H1 (cell line): ENCODE measurements at regions not wholly inside any gene's neighbourhood (a gene's known extent, or its start where the extent isn't known, plus 50 kb on each side); places are given as distances from the start of the nearest gene placed in this dataset.

Source experiments
- CTCF ChIA-PET: fragments of 300-600 bp; sonication (Branson Sonifier 250); formaldehyde crosslinking; loops from one replicate; lab custom pipeline; 2021; ENCODE audit not compliant: partially characterized antibody; lab: Charles Lee
- POLR2A ChIA-PET: fragments of 300-600 bp; sonication (Branson Sonifier 250); formaldehyde crosslinking; loops from one replicate; lab custom pipeline; 2021; ENCODE audit warnings: inconsistent platforms; ENCODE audit not compliant: partially characterized antibody; lab: Charles Lee
- DNase-seq, 2 experiments: peaks; one replicate each; pipeline versions ENCODE4 v3.0.0 to v3.0.0-alpha.2; 2010 to 2022; ENCODE audit warnings: low spot score in 2 of 2, low read depth in 1 of 2, mixed read lengths in 1 of 2
- FAIRE-seq: peaks from 2 replicates; lab custom pipeline; 2011; peaks lifted over from hg19 to GRCh38; lab: Jason Lieb, UNC
- H2AFZ ChIP-seq: 2 replicates; pipeline ENCODE4 v1.8.1; 2012; ENCODE audit warnings: low read length, inconsistent platforms
- H2AK5ac ChIP-seq: 2 replicates; pipeline ENCODE4 v1.6.1; 2013; ENCODE audit warnings: low read depth, low read length
- H2BK120ac ChIP-seq: replicated peaks from 2 replicates; pipeline ENCODE3; 2013; ENCODE audit warnings: low read depth, low read length, inconsistent platforms
- H2BK12ac ChIP-seq: 2 replicates; pipeline ENCODE4 v1.6.1; 2013; ENCODE audit warnings: low read depth, low read length
- H2BK15ac ChIP-seq: 2 replicates; pipeline ENCODE4 v1.6.1; 2013; ENCODE audit warnings: low read length
- H2BK20ac ChIP-seq: 2 replicates; pipeline ENCODE4 v1.6.1; 2013; ENCODE audit warnings: low read length
- H2BK5ac ChIP-seq: 2 replicates; pipeline ENCODE4 v1.6.1; 2013; ENCODE audit warnings: low read depth, low read length
- H3K14ac ChIP-seq: 2 replicates; pipeline ENCODE4 v1.6.1; 2013; ENCODE audit warnings: inconsistent platforms; ENCODE audit not compliant: insufficient read length
- H3K18ac ChIP-seq: 2 replicates; pipeline ENCODE4 v1.6.1; 2013; ENCODE audit warnings: low read length; ENCODE audit errors: extremely low read depth
- H3K23ac ChIP-seq: 2 replicates; pipeline ENCODE4 v1.6.1; 2013; ENCODE audit warnings: inconsistent platforms; ENCODE audit not compliant: insufficient read length
- H3K23me2 ChIP-seq: 2 replicates; pipeline ENCODE4 v1.6.1; 2013; ENCODE audit warnings: low read depth, low read length
- H3K27ac ChIP-seq: 2 replicates; pipeline ENCODE4 v1.6.1; 2011; ENCODE audit warnings: low read depth, low read length, inconsistent platforms
- H3K27me3 ChIP-seq, 4 experiments: replicated peaks in 1 of 4; 1 replicate in 1 of 4; 2 replicates in 3 of 4; pipeline versions ENCODE4 v1.6.1 to v1.8.1; 2011 to 2013; ENCODE audit warnings: low read length in 3 of 4, mild to moderate bottlenecking in 3 of 4, inconsistent platforms in 2 of 4, mixed read lengths in 2 of 4, moderate library complexity in 1 of 4; ENCODE audit not compliant: control insufficient read depth in 3 of 4, insufficient read depth in 3 of 4; ENCODE audit errors: extremely low read depth in 1 of 4
- H3K36me3 ChIP-seq, 4 experiments: 2 replicates each; pipeline versions ENCODE4 v1.6.1 to v1.8.1; 2011 to 2013; ENCODE audit warnings: mild to moderate bottlenecking in 4 of 4, low read length in 3 of 4, moderate library complexity in 2 of 4, control low read depth in 1 of 4, inconsistent platforms in 1 of 4; ENCODE audit not compliant: insufficient read depth in 4 of 4, control insufficient read depth in 2 of 4
- H3K4ac ChIP-seq: replicated peaks from 2 replicates; pipeline ENCODE3; 2013; ENCODE audit warnings: low read length, low read depth, mixed read lengths, inconsistent platforms; ENCODE audit not compliant: insufficient read length
- H3K4me1 ChIP-seq, 4 experiments: replicated peaks in 1 of 4; 1 replicate in 1 of 4; 2 replicates in 3 of 4; pipeline versions ENCODE4 v1.6.1 to v1.8.1; 2011 to 2013; ENCODE audit warnings: low read length in 3 of 4, inconsistent platforms in 2 of 4, mixed read lengths in 1 of 4; ENCODE audit not compliant: insufficient read depth in 4 of 4, control insufficient read depth in 3 of 4
- H3K4me2 ChIP-seq, 2 experiments: 2 replicates each; pipeline versions ENCODE4 v1.6.1 to v1.8.1; 2011 to 2013; ENCODE audit warnings: low read depth in 2 of 2, low read length in 2 of 2, control low read depth in 1 of 2, inconsistent platforms in 1 of 2, mild to moderate bottlenecking in 1 of 2; ENCODE audit not compliant: insufficient read depth in 1 of 2
- H3K4me3 ChIP-seq, 4 experiments: fragments of 200-600, 300-600 bp in 1 of 4; sonication (generic), shearing (Covaris generic), sonication (Bioruptor Twin) in 1 of 4; 2 replicates each; pipeline versions ENCODE4 v1.5.1 to v1.8.1; 2011 to 2016; ENCODE audit warnings: low read length in 4 of 4, low read depth in 3 of 4, control low read depth in 2 of 4, inconsistent platforms in 2 of 4, mild to moderate bottlenecking in 2 of 4, mixed read lengths in 1 of 4, moderate library complexity in 1 of 4; ENCODE audit not compliant: insufficient read depth in 2 of 4; ENCODE audit errors: extremely low read depth in 1 of 4
- H3K56ac ChIP-seq: replicated peaks from 2 replicates; pipeline ENCODE3; 2013; ENCODE audit warnings: low read depth, mild to moderate bottlenecking, mixed read lengths, low read length, inconsistent platforms; ENCODE audit not compliant: insufficient read length
- H3K79me1 ChIP-seq: 2 replicates; pipeline ENCODE4 v1.6.1; 2013; ENCODE audit warnings: low read depth, low read length, control low read depth
- H3K79me2 ChIP-seq, 2 experiments: 2 replicates each; pipeline versions ENCODE4 v1.6.1 to v1.8.1; 2012 to 2013; ENCODE audit warnings: low read length in 2 of 2, mild to moderate bottlenecking in 2 of 2, inconsistent platforms in 1 of 2; ENCODE audit not compliant: insufficient read depth in 2 of 2, control insufficient read depth in 1 of 2
- H3K9ac ChIP-seq, 4 experiments: replicated peaks in 1 of 4; 1 replicate in 1 of 4; 2 replicates in 3 of 4; pipeline versions ENCODE4 v1.6.1 to v1.8.1; 2011 to 2013; ENCODE audit warnings: low read depth in 3 of 4, low read length in 3 of 4, control low read depth in 2 of 4, mild to moderate bottlenecking in 2 of 4, moderate library complexity in 2 of 4, inconsistent platforms in 1 of 4; ENCODE audit errors: extremely low read depth in 1 of 4
- H3K9me3 ChIP-seq, 2 experiments: 2 replicates each; pipeline versions ENCODE4 v1.6.1 to v1.8.1; 2012 to 2013; ENCODE audit warnings: mild to moderate bottlenecking in 2 of 2, moderate library complexity in 2 of 2, control low read depth in 1 of 2, inconsistent platforms in 1 of 2, low read depth in 1 of 2, low read length in 1 of 2, mixed read lengths in 1 of 2; ENCODE audit not compliant: insufficient read depth in 2 of 2
- H4K20me1 ChIP-seq, 2 experiments: replicated peaks in 1 of 2; 2 replicates each; pipeline versions ENCODE3 to v1.8.1; 2011 to 2013; ENCODE audit warnings: inconsistent platforms in 2 of 2, low read length in 2 of 2, mild to moderate bottlenecking in 1 of 2; ENCODE audit not compliant: insufficient read depth in 2 of 2, control insufficient read depth in 1 of 2
- H4K5ac ChIP-seq: 2 replicates; pipeline ENCODE4 v1.6.1; 2013; ENCODE audit warnings: low read length, low read depth, mixed read lengths, inconsistent platforms; ENCODE audit not compliant: insufficient read length
- H4K8ac ChIP-seq: 2 replicates; pipeline ENCODE4 v1.8.0; 2013; ENCODE audit warnings: mild to moderate bottlenecking, moderate library complexity, low read length, inconsistent platforms; ENCODE audit not compliant: insufficient read depth; ENCODE audit errors: extremely low read depth
- H4K91ac ChIP-seq: replicated peaks from 2 replicates; pipeline ENCODE3; 2013; ENCODE audit warnings: low read length, mixed read lengths, inconsistent platforms; ENCODE audit not compliant: insufficient read length
- EGR1 ChIP-seq: IDR thresholded peaks from 2 replicates; pipeline ENCODE4 v1.6.1; 2011; ENCODE audit warnings: low read depth, low read length, borderline replicate concordance
- HDAC2 ChIP-seq, 2 experiments: fragments of 300-600 bp in 1 of 2; sonication (generic) in 1 of 2; IDR thresholded peaks; 2 replicates each; pipeline ENCODE4 v1.6.1; 2011 to 2012; ENCODE audit warnings: low read depth in 2 of 2, low read length in 2 of 2, mild to moderate bottlenecking in 2 of 2, moderate library complexity in 2 of 2, borderline replicate concordance in 1 of 2, inconsistent platforms in 1 of 2
- KDM5A ChIP-seq: fragments of 200-600 bp; IDR thresholded peaks from 2 replicates; pipeline ENCODE4 v1.7.1; 2012; ENCODE audit warnings: mild to moderate bottlenecking, low read length, inconsistent platforms, mixed read lengths
- POLR2A ChIP-seq, 2 experiments: IDR thresholded peaks; 1 replicate in 1 of 2; 2 replicates in 1 of 2; pipeline ENCODE4 v1.6.1; 2011; ENCODE audit warnings: low read depth in 2 of 2, low read length in 2 of 2, mild to moderate bottlenecking in 2 of 2; ENCODE audit errors: control extremely low read depth in 1 of 2
- POU5F1 ChIP-seq: IDR thresholded peaks from 2 replicates; pipeline ENCODE4 v1.6.1; 2011; ENCODE audit warnings: low read depth, mild to moderate bottlenecking, low read length, moderate library complexity
- WGBS, 2 experiments: shearing (Covaris generic) in 1 of 2; methylation state at CpG; one replicate each; pipeline versions ENCODE4 v1.1.6 to v1.1.7; 2013 to 2015; ENCODE audit warnings: low lambda C conversion rate in 2 of 2, mixed read lengths in 2 of 2, inconsistent platforms in 1 of 2, low coverage in 1 of 2, missing lambda C conversion rate in 1 of 2; ENCODE audit not compliant: insufficient replicate concordance in 2 of 2, insufficient coverage in 1 of 2, insufficient read length in 1 of 2; ENCODE audit errors: extremely low coverage in 1 of 2, missing lambda C conversion rate in 1 of 2; 5-methylcytosine and 5-hydroxymethylcytosine counted together

- no peak overlapping the region for H2BK20ac ChIP-seq
- H4K20me1 ChIP-seq: no peaks in the 10 kb centered on the region
- H3K56ac ChIP-seq: no peak overlapping the region
- TF ChIP-seq EGR1 (no peak), HDAC2 (IDR thresholded peaks at IDR 0.05; ENCODE audit: borderline replicate concordance in 1 of 2, low read depth in 2 of 2, low read length in 2 of 2) (no peak), POU5F1 (no peak), KDM5A (no peak), POLR2A (IDR thresholded peaks at IDR 0.05; ENCODE audit: control extremely low read depth in 1 of 2, low read depth in 2 of 2, low read length in 2 of 2) (no peak)
- FAIRE-seq: no peak
- H3K36me3 ChIP-seq: no peaks in the 10 kb centered on the region
- H3K27ac ChIP-seq: no peak overlapping the region
- no peaks in the 10 kb centered on the region for H3K9me3 ChIP-seq
- no peaks in the 10 kb centered on the region for H3K23me2 ChIP-seq
- H3K27me3 ChIP-seq: no peaks in the 10 kb centered on the region
- no peak overlapping the region for H3K23ac ChIP-seq
- H3K4me3 ChIP-seq: no peak overlapping the region
- H2BK120ac ChIP-seq: no peak overlapping the region
- H3K4me2 ChIP-seq: 0 out of 4 replicates have a peak overlapping the region, but pooled peaks of 1 of the 2 experiments have one; percentile 16
- H2BK5ac ChIP-seq: no peak overlapping the region
- H3K4ac ChIP-seq: no peak overlapping the region
- H4K8ac ChIP-seq: no peak overlapping the region
- H2AFZ ChIP-seq: no peak overlapping the region
- peaks cover 0 to 17% (median 7%) of the 10 kb centered on the region in 4 experiments; a peak in 5 of 7 replicates for H3K4me1 ChIP-seq
- H3K79me1 ChIP-seq: no peaks in the 10 kb centered on the region
- H2BK12ac ChIP-seq: no peak overlapping the region
- H3K9ac ChIP-seq: no peak overlapping the region
- no peak for DNase-seq
- H2BK15ac ChIP-seq: no peak overlapping the region
- H4K91ac ChIP-seq: no peak overlapping the region
- no peak overlapping the region for H3K18ac ChIP-seq
- POLR2A ChIA-PET: no interaction called here
- CTCF ChIA-PET: interaction anchor here (0.6 kb wide), 1 partner anchor 229 kb away, joined by 3 read pairs; no protein-coding TSS in a partner anchor
- WGBS, 2 experiments: 58% methylated on average over 3 of the region's 4 CpGs; no CpG with 5 or more reads in 1 of the 2 experiments
- no peaks in the 10 kb centered on the region for H3K79me2 ChIP-seq
- no peak overlapping the region for H2AK5ac ChIP-seq
- H3K14ac ChIP-seq: no peak overlapping the region
- no peak overlapping the region for H4K5ac ChIP-seq
These were observed 405.6 kb upstream of the ZNF608 start for GRCh38 chr5:125152044-125152443.
